Natural killer cell (primary cell): ENCODE measurements at regions not wholly inside any gene's neighbourhood (a gene's known extent, or its start where the extent isn't known, plus 50 kb on each side); places are given as distances from the start of the nearest gene placed in this dataset.

Experiments
- ATAC-seq, 3 donors: fragments of 150-1000 bp in 2 of 3; fragments of 200-7000 bp in 1 of 3; cut with Tn5 transposase; 1 replicate in 1 of 3; 2 replicates in 2 of 3; pipeline ENCODE4 v1.10.0; 2021; ENCODE audit warnings: mild to moderate bottlenecking in 2 of 3, moderate library complexity in 2 of 3
- DNase-seq, 2 donors: peaks; one replicate each; pipeline versions ENCODE4 v3.0.0 to v3.0.0-alpha.2; 2013 to 2021; ENCODE audit warnings: mixed read lengths in 1 of 2
- H3K27ac ChIP-seq: one replicate; pipeline ENCODE4 v1.5.1; 2013; ENCODE audit warnings: mild to moderate bottlenecking, low read length
- H3K27me3 ChIP-seq: one replicate; pipeline ENCODE4 v1.6.1; 2013; ENCODE audit warnings: low read length; ENCODE audit not compliant: control insufficient read depth, insufficient read depth
- H3K36me3 ChIP-seq: one replicate; pipeline ENCODE4 v1.6.1; 2013; ENCODE audit warnings: low read length; ENCODE audit not compliant: control insufficient read depth, insufficient read depth
- H3K4me1 ChIP-seq: one replicate; pipeline ENCODE4 v1.6.1; 2013; ENCODE audit warnings: low read length; ENCODE audit not compliant: control insufficient read depth, insufficient read depth
- H3K4me3 ChIP-seq: one replicate; pipeline ENCODE4 v1.5.1; 2013; ENCODE audit warnings: low read length
- H3K9me3 ChIP-seq: one replicate; pipeline ENCODE4 v1.6.1; 2013; ENCODE audit warnings: low read length; ENCODE audit not compliant: control insufficient read depth, insufficient read depth
- H3K27ac Mint-ChIP-seq, 2 donors: one replicate each; pipeline ENCODE4 v1.8.0; 2022; ENCODE audit warnings: mild to moderate bottlenecking in 2 of 2, mixed read lengths in 2 of 2, moderate library complexity in 1 of 2
- H3K27me3 Mint-ChIP-seq, 2 donors: one replicate each; pipeline ENCODE4 v1.8.0; 2022; ENCODE audit warnings: low read depth in 2 of 2, mixed read lengths in 2 of 2
- H3K36me3 Mint-ChIP-seq: one replicate; pipeline ENCODE4 v1.8.0; 2022; ENCODE audit warnings: mixed read lengths
- H3K4me1 Mint-ChIP-seq, 2 donors: one replicate each; pipeline ENCODE4 v1.8.0; 2022; ENCODE audit warnings: mixed read lengths in 2 of 2
- H3K4me3 Mint-ChIP-seq: one replicate; pipeline ENCODE4 v1.8.0; 2022; ENCODE audit warnings: mild to moderate bottlenecking, moderate library complexity, mixed read lengths
- H3K9me3 Mint-ChIP-seq, 2 donors: one replicate each; pipeline ENCODE4 v1.8.0; 2022; ENCODE audit warnings: mixed read lengths in 2 of 2
- CTCF ChIP-seq: fragments of 200-600 bp; IDR thresholded peaks from one replicate; pipeline ENCODE4 v1.8.0; 2022; ENCODE audit warnings: antibody characterized with exemption
- WGBS: methylation state at CpG from one replicate; pipeline ENCODE4 v1.1.7; 2013; ENCODE audit warnings: missing lambda C conversion rate; ENCODE audit not compliant: insufficient coverage; 5-methylcytosine and 5-hydroxymethylcytosine counted together
- intact Hi-C: fragments of 100-400 bp; cut with micrococcal nuclease; formaldehyde crosslinking; loops from one replicate; pipeline ENCODE4 v1.14.2; 2022

- intact Hi-C loops = no loop called here
- Histone ChIP-seq H3K9me3 (no peaks in the 10 kb centered on the region), H3K27me3 (no peaks in the 10 kb centered on the region), H3K27ac (no peak overlapping the region), H3K4me1 (no peaks in the 10 kb centered on the region), H3K4me3 (no peak overlapping the region), H3K36me3 (no peaks in the 10 kb centered on the region)
- no peak overlapping the region for H3K27ac Mint-ChIP-seq
- ATAC-seq (no peak), DNase-seq (no peak)
- H3K27me3 Mint-ChIP-seq = no peaks in the 10 kb centered on the region
- WGBS = 88% methylated on average over 4 of the region's 4 CpGs
- H3K4me3 Mint-ChIP-seq = no peak overlapping the region
- H3K4me1 Mint-ChIP-seq = no peaks in the 10 kb centered on the region
- no peaks in the 10 kb centered on the region for H3K9me3 Mint-ChIP-seq
- H3K36me3 Mint-ChIP-seq = no peaks in the 10 kb centered on the region
- no peak for TF ChIP-seq CTCF
Measured at GRCh38 chr6:119620846-119621555, 271.4 kb upstream of the MAN1A1 start.

- Mint-ChIP-seq H3K4me3 (no peak overlapping the region), H3K9me3 (no peaks in the 10 kb centered on the region), H3K36me3 (no peaks in the 10 kb centered on the region), H3K27me3 (no peaks in the 10 kb centered on the region), H3K27ac (no peak overlapping the region), H3K4me1 (no peaks in the 10 kb centered on the region)
- TF ChIP-seq CTCF = no peak
- DNase-seq (no peak), ATAC-seq (no peak)
- H3K4me3 ChIP-seq = no peak overlapping the region
- H3K27ac ChIP-seq = no peak overlapping the region
- H3K36me3 ChIP-seq = no peaks in the 10 kb centered on the region
- WGBS = 90% methylated on average over 1 of the region's 1 CpG
- intact Hi-C loops = no loop called here
- no peaks in the 10 kb centered on the region for H3K4me1 ChIP-seq
- no peaks in the 10 kb centered on the region for H3K27me3 ChIP-seq
- no peaks in the 10 kb centered on the region for H3K9me3 ChIP-seq
Measured at GRCh38 chr6:119614138-119614537, 264.6 kb upstream of the MAN1A1 start.

- Mint-ChIP-seq H3K4me3 (no peak overlapping the region), H3K27ac (no peak overlapping the region), H3K9me3 (no peaks in the 10 kb centered on the region), H3K36me3 (no peaks in the 10 kb centered on the region), H3K27me3 (no peaks in the 10 kb centered on the region), H3K4me1 (no peaks in the 10 kb centered on the region)
- intact Hi-C loops = no loop called here
- DNase-seq (no peak), ATAC-seq (no peak)
- Histone ChIP-seq H3K36me3 (no peaks in the 10 kb centered on the region), H3K4me3 (no peak overlapping the region), H3K27me3 (no peaks in the 10 kb centered on the region), H3K4me1 (no peaks in the 10 kb centered on the region), H3K9me3 (no peaks in the 10 kb centered on the region), H3K27ac (no peak overlapping the region)
- TF ChIP-seq CTCF = no peak
Measured at GRCh38 chr6:119612911-119613381, 263.4 kb upstream of the MAN1A1 start.
